Sigmoid colon (tissue), 6 donors: ENCODE measurements at regions not wholly inside any gene's neighbourhood (a gene's known extent, or its start where the extent isn't known, plus 50 kb on each side); places are given as distances from the start of the nearest gene placed in this dataset.

Source experiments
- DNase-seq: peaks from one replicate; pipeline ENCODE4 v3.0.0-alpha.2; 2019
- H3K27ac ChIP-seq, 4 donors: fragments of 200-600 bp; sonication (generic); one replicate each; pipeline ENCODE4 v1.5.1; 2016 to 2019; ENCODE audit warnings: mild to moderate bottlenecking in 1 of 4
- H3K27me3 ChIP-seq, 3 donors: fragments of 200-600 bp; sonication (generic); one replicate each; pipeline ENCODE4 v1.5.1; 2019; ENCODE audit warnings: mild to moderate bottlenecking in 1 of 3
- H3K36me3 ChIP-seq, 4 donors: fragments of 200-600 bp; sonication (generic); one replicate each; pipeline ENCODE4 v1.5.1; 2016 to 2019
- H3K4me1 ChIP-seq, 4 donors: fragments of 200-600 bp; sonication (generic); one replicate each; pipeline ENCODE4 v1.5.1; 2017 to 2019
- H3K4me3 ChIP-seq, 4 donors: fragments of 200-600 bp; sonication (generic); one replicate each; pipeline ENCODE4 v1.5.1; 2017 to 2019; ENCODE audit warnings: mild to moderate bottlenecking in 2 of 4, moderate library complexity in 1 of 4
- H3K9me3 ChIP-seq, 4 donors: fragments of 200-600 bp in 3 of 4; sonication (generic) in 3 of 4; one replicate each; pipeline versions ENCODE4 v1.5.1 to v1.6.1; 2013 to 2019
- CTCF ChIP-seq, 4 experiments: fragments of 450-650 bp in 3 of 4; fragments of 200-600 bp in 1 of 4; IDR thresholded peaks; one replicate each; pipeline ENCODE4 v1.5.1; 2016 to 2019; ENCODE audit warnings: antibody characterized with exemption in 4 of 4, mild to moderate bottlenecking in 3 of 4, moderate library complexity in 2 of 4
- EP300 ChIP-seq, 4 donors: sonication (generic); formaldehyde crosslinking; IDR thresholded peaks; one replicate each; pipeline ENCODE4 v1.6.1; 2017; ENCODE audit warnings: antibody characterized with exemption in 4 of 4
- POLR2A ChIP-seq, 2 donors: fragments of 450-650 bp; IDR thresholded peaks; one replicate each; pipeline ENCODE4 v1.6.1; 2016; ENCODE audit warnings: antibody characterized with exemption in 2 of 2, mild to moderate bottlenecking in 2 of 2, moderate library complexity in 2 of 2
- POLR2AphosphoS5 ChIP-seq, 4 donors: sonication (generic); formaldehyde crosslinking; IDR thresholded peaks; one replicate each; pipeline ENCODE4 v1.6.1; 2017; ENCODE audit warnings: antibody characterized with exemption in 4 of 4
- WGBS, 2 donors: extraction: QIAGEN DNeasy Blood & Tissue Kit; methylation state at CpG; one replicate each; pipeline ENCODE4 v1.1.7; 2013; 5-methylcytosine and 5-hydroxymethylcytosine counted together
- intact Hi-C: fragments of 100-400 bp; cut with DNase I; formaldehyde crosslinking; loops from one replicate; pipeline ENCODE4 v1.15.1; 2023
- donor health status: healthy with polysubstance abuse.
- donor health status: healthy.

- H3K36me3 ChIP-seq, result no peaks in the 10 kb centered on the region
- no peaks in the 10 kb centered on the region for H3K4me1 ChIP-seq
- no peak for DNase-seq
- H3K4me3 ChIP-seq, result no peak overlapping the region
- TF ChIP-seq POLR2A (IDR thresholded peaks at IDR 0.05) (no peak), CTCF (IDR thresholded peaks at IDR 0.05) (no peak), EP300 (IDR thresholded peaks at IDR 0.05) (no peak), POLR2AphosphoS5 (IDR thresholded peaks at IDR 0.05) (no peak)
- intact Hi-C loops, result no loop called here
- peaks cover 0 to 31% (median 0%) of the 10 kb centered on the region in 3 donors for H3K27me3 ChIP-seq
- no peaks in the 10 kb centered on the region for H3K9me3 ChIP-seq
- 49 to 67% methylated on average over 3 of the region's 3 CpGs for WGBS, 2 donors
- no peak overlapping the region for H3K27ac ChIP-seq
Observed at GRCh38 chr12:53803194-53803593, 51.4 kb upstream of the CISTR start.

GRCh38 chr12:53803703-53804102 is 51.9 kb upstream of the CISTR start:
- Histone ChIP-seq H3K27ac (no peak overlapping the region), H3K4me1 (no peaks in the 10 kb centered on the region), H3K27me3 (peaks cover 0 to 35% (median 0%) of the 10 kb centered on the region in 3 donors), H3K9me3 (no peaks in the 10 kb centered on the region), H3K4me3 (no peak overlapping the region), H3K36me3 (no peaks in the 10 kb centered on the region)
- intact Hi-C loops, result no loop called here
- no peak for TF ChIP-seq POLR2AphosphoS5 (IDR thresholded peaks at IDR 0.05)
- TF ChIP-seq EP300 (IDR thresholded peaks at IDR 0.05), result no peak
- no peak for TF ChIP-seq POLR2A (IDR thresholded peaks at IDR 0.05)
- TF ChIP-seq CTCF (IDR thresholded peaks at IDR 0.05), result no peak
- 71 to 75% methylated on average over 4 of the region's 4 CpGs for WGBS, 2 donors
- DNase-seq, result no peak

- WGBS, 2 donors, result 27 to 75% methylated on average over 2 of the region's 2 CpGs
Observed at GRCh38 chr12:53804429-53804828, 52.6 kb upstream of the CISTR start.

GRCh38 chr12:53805067-53805466 is 53.3 kb upstream of the CISTR start:
- Histone ChIP-seq H3K4me1 (no peaks in the 10 kb centered on the region), H3K9me3 (no peaks in the 10 kb centered on the region), H3K27ac (no peak overlapping the region), H3K27me3 (peaks cover 0 to 32% (median 0%) of the 10 kb centered on the region in 3 donors), H3K36me3 (no peaks in the 10 kb centered on the region), H3K4me3 (no peak overlapping the region)
- DNase-seq, result no peak
- intact Hi-C loops, result no loop called here
- 67 to 81% methylated on average over 6 of the region's 6 CpGs for WGBS, 2 donors
- TF ChIP-seq CTCF (IDR thresholded peaks at IDR 0.05) (no peak), EP300 (IDR thresholded peaks at IDR 0.05) (no peak), POLR2AphosphoS5 (IDR thresholded peaks at IDR 0.05) (no peak), POLR2A (IDR thresholded peaks at IDR 0.05) (no peak)

More at GRCh38 chr12:53804429-53804828, 52.6 kb upstream of the CISTR start:
- DNase-seq, result no peak
- Histone ChIP-seq H3K36me3 (no peaks in the 10 kb centered on the region), H3K4me1 (no peaks in the 10 kb centered on the region), H3K27ac (no peak overlapping the region), H3K27me3 (peaks cover 0 to 35% (median 0%) of the 10 kb centered on the region in 3 donors), H3K9me3 (no peaks in the 10 kb centered on the region), H3K4me3 (no peak overlapping the region)
- TF ChIP-seq EP300 (IDR thresholded peaks at IDR 0.05), result no peak
- no peak for TF ChIP-seq CTCF (IDR thresholded peaks at IDR 0.05)
- no peak for TF ChIP-seq POLR2AphosphoS5 (IDR thresholded peaks at IDR 0.05)
- TF ChIP-seq POLR2A (IDR thresholded peaks at IDR 0.05), result no peak
- intact Hi-C loops, result no loop called here

- WGBS, 2 donors, result 76 to 86% methylated on average over 4 of the region's 4 CpGs
- Histone ChIP-seq H3K4me3 (no peak overlapping the region), H3K27ac (no peak overlapping the region), H3K36me3 (no peaks in the 10 kb centered on the region), H3K4me1 (no peaks in the 10 kb centered on the region), H3K27me3 (peaks cover 0 to 31% (median 0%) of the 10 kb centered on the region in 3 donors), H3K9me3 (no peaks in the 10 kb centered on the region)
- no peak for TF ChIP-seq EP300 (IDR thresholded peaks at IDR 0.05)
- intact Hi-C loops, result no loop called here
- DNase-seq, result no peak
Observed at GRCh38 chr12:53805791-53806190, 54.0 kb upstream of the CISTR start.
